Thyroid gland (tissue), 4 donors: ENCODE measurements at regions not wholly inside any gene's neighbourhood (a gene's known extent, or its start where the extent isn't known, plus 50 kb on each side); places are given as distances from the start of the nearest gene placed in this dataset.

ENCODE experiments used
- CTCF ChIP-seq, 6 experiments: fragments of 200-600 bp in 3 of 6; fragments of 450-650 bp in 3 of 6; sonication (generic) in 3 of 6; IDR thresholded peaks; one replicate each; pipeline ENCODE4 v1.5.1; 2016 to 2019; ENCODE audit warnings: antibody characterized with exemption in 6 of 6, mild to moderate bottlenecking in 2 of 6, inconsistent platforms in 1 of 6, moderate library complexity in 1 of 6
- POLR2A ChIP-seq, 2 donors: fragments of 450-650 bp; IDR thresholded peaks; one replicate each; pipeline ENCODE4 v1.6.1; 2017; ENCODE audit warnings: antibody characterized with exemption in 2 of 2, mild to moderate bottlenecking in 2 of 2, moderate library complexity in 1 of 2

- no peak for TF ChIP-seq CTCF (IDR thresholded peaks at IDR 0.05)
- TF ChIP-seq POLR2A (IDR thresholded peaks at IDR 0.05) = no peak
Measured at GRCh38 chr20:39277185-39277584, 315.0 kb downstream of the DHX35 start.
